OCI-LY3 (cell line): ENCODE measurements at regions not wholly inside any gene's neighbourhood (a gene's known extent, or its start where the extent isn't known, plus 50 kb on each side); places are given as distances from the start of the nearest gene placed in this dataset.

Source experiments
- H2AFZ ChIP-seq: fragments of 200-600, 300-600 bp; shearing (Covaris generic); 2 replicates; pipeline ENCODE4 v1.6.0; 2014; ENCODE audit warnings: antibody characterized with exemption, low read depth, low read length
- H3K27ac ChIP-seq: fragments of 200-600, 300-600 bp; sonication (generic); 2 replicates; pipeline ENCODE4 v1.5.1; 2014; ENCODE audit warnings: mild to moderate bottlenecking, low read length, moderate library complexity, mixed read lengths
- H3K27me3 ChIP-seq: fragments of 200-600, 300-600 bp; sonication (generic); 2 replicates; pipeline ENCODE4 v1.6.1; 2014; ENCODE audit warnings: low read depth, low read length, mixed read lengths
- H3K36me3 ChIP-seq: fragments of 200-600, 300-600 bp; sonication (generic); replicated peaks from 2 replicates; pipeline ENCODE3; 2014; ENCODE audit warnings: low read depth, low read length, mixed read lengths
- H3K4me1 ChIP-seq: fragments of 300-600, 200-600 bp; sonication (generic); 2 replicates; pipeline ENCODE4 v1.6.1; 2014; ENCODE audit warnings: low read length, mixed read lengths
- H3K4me2 ChIP-seq: fragments of 200-600, 300-600 bp; sonication (generic); 2 replicates; pipeline ENCODE4 v1.6.1; 2014; ENCODE audit warnings: low read length, mixed read lengths
- H3K4me3 ChIP-seq: fragments of 300-600, 200-600 bp; sonication (generic); 2 replicates; pipeline ENCODE4 v1.5.1; 2014; ENCODE audit warnings: antibody characterized with exemption, mild to moderate bottlenecking, low read length, moderate library complexity
- H3K79me2 ChIP-seq: fragments of 300-600, 200-600 bp; shearing (Covaris generic); 2 replicates; pipeline ENCODE4 v1.6.1; 2014; ENCODE audit warnings: mild to moderate bottlenecking, low read length, mixed read lengths
- H3K9ac ChIP-seq: fragments of 300-600, 200-600 bp; shearing (Covaris generic); 2 replicates; pipeline ENCODE4 v1.6.0; 2014; ENCODE audit warnings: mild to moderate bottlenecking, low read length, moderate library complexity
- H3K9me3 ChIP-seq: fragments of 200-600, 300-600 bp; shearing (Covaris generic); 2 replicates; pipeline ENCODE4 v1.6.1; 2014; ENCODE audit warnings: low read length, mixed read lengths; ENCODE audit not compliant: insufficient read depth
- H4K20me1 ChIP-seq: fragments of 200-600, 300-600 bp; sonication (generic); 2 replicates; pipeline ENCODE4 v1.6.1; 2016; ENCODE audit warnings: low read length, mixed read lengths; ENCODE audit not compliant: insufficient read depth
- CTCF ChIP-seq: fragments of 200-600, 300-600 bp; sonication (generic); IDR thresholded peaks from 2 replicates; pipeline ENCODE4 v1.5.1; 2014; ENCODE audit warnings: antibody characterized with exemption, low read length, low read depth
- EZH2phosphoT487 ChIP-seq: fragments of 200-600 bp; shearing (Covaris generic); IDR thresholded peaks from 2 replicates; pipeline ENCODE4 v1.6.1; 2018; ENCODE audit warnings: antibody characterized with exemption, mixed run types, low read depth

DNA sequence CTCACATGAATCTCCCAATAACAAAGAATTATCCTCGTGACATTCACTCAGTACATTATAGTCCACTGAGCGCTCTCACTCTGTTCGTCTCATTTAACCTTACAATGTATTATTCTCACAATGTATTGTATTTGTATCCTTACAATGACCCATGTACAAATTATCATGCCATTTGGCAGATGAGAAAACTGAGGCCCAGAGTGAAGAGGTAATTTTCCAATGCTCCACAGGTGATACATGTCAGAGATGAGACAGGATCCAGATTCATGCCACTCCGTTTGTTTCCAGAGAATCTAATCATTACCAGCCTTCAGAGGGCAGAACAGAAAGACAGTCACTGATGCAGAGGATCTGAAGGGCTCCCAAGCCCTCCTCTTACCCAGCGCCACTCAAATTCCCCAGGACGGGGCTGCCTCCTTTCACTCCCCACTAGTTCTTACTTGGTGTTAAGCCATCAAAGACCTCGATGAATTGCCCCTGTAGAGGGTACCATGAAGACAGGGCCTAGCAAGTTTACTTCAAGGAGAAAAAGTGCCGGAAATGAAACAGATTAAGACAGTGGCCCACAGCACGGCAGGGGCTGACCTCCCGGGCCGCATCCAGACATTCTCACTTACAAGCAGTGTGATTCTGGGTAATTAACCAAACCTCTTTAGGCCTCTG, 98.4 kb upstream of the MBOAT2 start:
- Histone ChIP-seq H3K27ac (no peak overlapping the region), H3K4me3 (no peak overlapping the region), H2AFZ (no peak overlapping the region), H3K79me2 (no peaks in the 10 kb centered on the region), H3K9me3 (no peaks in the 10 kb centered on the region), H3K36me3 (no peaks in the 10 kb centered on the region), H3K4me2 (no peak overlapping the region), H4K20me1 (no peaks in the 10 kb centered on the region), H3K9ac (no peak overlapping the region), H3K27me3 (peaks cover 11% of the 10 kb centered on the region; the same call in 1 of the 2 replicates), H3K4me1 (peaks cover 22% of the 10 kb centered on the region)
- TF ChIP-seq CTCF: no peak
- TF ChIP-seq EZH2phosphoT487: no peak

DNA sequence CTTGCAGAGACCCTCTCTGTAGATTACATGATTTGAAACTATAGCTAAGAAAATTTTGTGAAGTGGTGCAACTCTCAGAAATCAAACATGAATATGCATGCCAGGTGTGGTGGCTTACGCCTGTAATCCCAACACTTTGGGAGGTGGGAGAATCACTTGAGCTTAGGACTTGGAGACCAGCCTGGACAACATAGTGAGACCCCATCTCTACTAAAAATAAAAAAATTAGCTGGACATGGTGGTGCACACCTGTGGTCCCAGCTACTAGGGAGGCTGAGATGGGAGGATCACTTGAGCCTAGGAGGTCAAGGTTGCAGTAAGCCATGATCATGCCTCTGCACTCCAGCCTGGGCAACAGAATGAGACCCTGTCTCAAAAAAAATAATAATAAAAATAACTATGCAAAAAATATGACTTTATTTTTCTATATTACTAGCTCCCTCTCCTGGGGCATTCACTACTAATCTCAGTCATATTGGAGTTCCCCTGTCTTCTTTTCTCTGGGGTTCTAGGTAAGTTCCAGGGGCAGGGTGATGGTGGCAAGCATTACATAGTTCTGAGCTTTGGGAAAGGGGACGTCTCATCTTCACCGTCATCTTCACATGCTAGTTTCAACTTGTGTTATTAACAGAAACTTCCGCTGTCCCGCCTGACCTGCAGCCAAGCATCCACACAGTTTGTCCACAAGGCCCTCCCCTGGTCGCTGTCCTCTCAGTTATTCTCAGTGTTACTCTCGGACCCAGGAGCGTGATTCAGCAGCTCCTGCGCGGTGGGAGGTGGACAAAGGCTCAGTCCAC, 96.8 kb upstream of the MBOAT2 start:
- peaks cover 11% of the 10 kb centered on the region; the same call in 1 of the 2 replicates for H3K27me3 ChIP-seq
- H3K4me2 ChIP-seq: no peak overlapping the region
- no peak overlapping the region for H2AFZ ChIP-seq
- no peak overlapping the region for H3K9ac ChIP-seq
- peaks cover 22% of the 10 kb centered on the region for H3K4me1 ChIP-seq
- H3K4me3 ChIP-seq: no peak overlapping the region
- no peak overlapping the region for H3K27ac ChIP-seq
- H4K20me1 ChIP-seq: no peaks in the 10 kb centered on the region
- H3K9me3 ChIP-seq: no peaks in the 10 kb centered on the region
- no peaks in the 10 kb centered on the region for H3K36me3 ChIP-seq
- TF ChIP-seq CTCF (no peak), EZH2phosphoT487 (no peak)
- no peaks in the 10 kb centered on the region for H3K79me2 ChIP-seq

GRCh38 chr2:9099341-9099751, 95.9 kb upstream of the MBOAT2 start:
- peak overlapping the region; percentile 66 for H3K4me2 ChIP-seq

More at GRCh38 chr2:9099341-9099751, 95.9 kb upstream of the MBOAT2 start:
- Histone ChIP-seq H3K27ac (no peak overlapping the region), H3K4me3 (peak overlapping the region; percentile 33; the same call in 1 of the 2 replicates), H3K9me3 (no peaks in the 10 kb centered on the region), H3K79me2 (no peaks in the 10 kb centered on the region), H3K36me3 (no peaks in the 10 kb centered on the region), H3K9ac (no peak overlapping the region), H2AFZ (peak overlapping the region; percentile 76; the same call in 1 of the 2 replicates), H4K20me1 (no peaks in the 10 kb centered on the region), H3K4me1 (peaks cover 22% of the 10 kb centered on the region), H3K27me3 (peaks cover 14% of the 10 kb centered on the region)
- TF ChIP-seq CTCF (no peak), EZH2phosphoT487 (no peak)
